ENCODE measurements at regions not wholly inside any gene's neighbourhood (a gene's known extent, or its start where the extent isn't known, plus 50 kb on each side); places are given as distances from the start of the nearest gene placed in this dataset.

DNA sequence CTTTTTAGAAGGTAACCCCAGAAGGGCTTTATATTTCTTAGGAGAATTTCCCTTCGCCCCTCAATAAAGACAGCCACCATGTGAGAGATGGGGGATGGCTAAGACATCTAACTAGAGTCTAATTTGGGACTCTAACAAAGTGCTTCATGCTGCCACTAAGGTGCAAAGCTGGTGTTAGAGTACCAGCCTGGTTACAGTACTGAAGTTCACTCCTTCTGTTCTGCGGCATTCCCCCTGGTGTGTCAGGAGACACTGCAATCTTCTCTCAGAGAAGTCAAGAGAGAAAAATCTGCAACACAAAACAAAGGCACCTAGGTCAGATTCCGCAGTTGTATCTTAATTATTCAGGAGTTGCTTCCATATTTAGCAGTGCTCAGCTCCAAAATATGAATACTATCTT, 603.0 kb upstream of the CADM1 start:
- ATAC-seq, result no peak
- Histone ChIP-seq H3K9me3 (ENCODE audit: control insufficient read depth, insufficient read depth, low read depth, low read length) (no peaks in the 10 kb centered on the region), H3K4me3 (ENCODE audit: low read depth in 2 of 2, low read length in 2 of 2) (no peak overlapping the region), H3K36me3 (ENCODE audit: control insufficient read depth, insufficient read depth, low read length) (no peaks in the 10 kb centered on the region), H3K27ac (ENCODE audit: low read length) (no peak overlapping the region), H3K27me3 (ENCODE audit: control insufficient read depth, insufficient read depth, low read length) (no peaks in the 10 kb centered on the region), H3K4me1 (ENCODE audit: control insufficient read depth, insufficient read depth, low read length) (no peaks in the 10 kb centered on the region)
- no TSS peak for BruUV-seq (replicated peaks)
- ChIA-PET CTCF (no interaction called here), POLR2A (no interaction called here)
- TF ChIP-seq, protein P1, sequence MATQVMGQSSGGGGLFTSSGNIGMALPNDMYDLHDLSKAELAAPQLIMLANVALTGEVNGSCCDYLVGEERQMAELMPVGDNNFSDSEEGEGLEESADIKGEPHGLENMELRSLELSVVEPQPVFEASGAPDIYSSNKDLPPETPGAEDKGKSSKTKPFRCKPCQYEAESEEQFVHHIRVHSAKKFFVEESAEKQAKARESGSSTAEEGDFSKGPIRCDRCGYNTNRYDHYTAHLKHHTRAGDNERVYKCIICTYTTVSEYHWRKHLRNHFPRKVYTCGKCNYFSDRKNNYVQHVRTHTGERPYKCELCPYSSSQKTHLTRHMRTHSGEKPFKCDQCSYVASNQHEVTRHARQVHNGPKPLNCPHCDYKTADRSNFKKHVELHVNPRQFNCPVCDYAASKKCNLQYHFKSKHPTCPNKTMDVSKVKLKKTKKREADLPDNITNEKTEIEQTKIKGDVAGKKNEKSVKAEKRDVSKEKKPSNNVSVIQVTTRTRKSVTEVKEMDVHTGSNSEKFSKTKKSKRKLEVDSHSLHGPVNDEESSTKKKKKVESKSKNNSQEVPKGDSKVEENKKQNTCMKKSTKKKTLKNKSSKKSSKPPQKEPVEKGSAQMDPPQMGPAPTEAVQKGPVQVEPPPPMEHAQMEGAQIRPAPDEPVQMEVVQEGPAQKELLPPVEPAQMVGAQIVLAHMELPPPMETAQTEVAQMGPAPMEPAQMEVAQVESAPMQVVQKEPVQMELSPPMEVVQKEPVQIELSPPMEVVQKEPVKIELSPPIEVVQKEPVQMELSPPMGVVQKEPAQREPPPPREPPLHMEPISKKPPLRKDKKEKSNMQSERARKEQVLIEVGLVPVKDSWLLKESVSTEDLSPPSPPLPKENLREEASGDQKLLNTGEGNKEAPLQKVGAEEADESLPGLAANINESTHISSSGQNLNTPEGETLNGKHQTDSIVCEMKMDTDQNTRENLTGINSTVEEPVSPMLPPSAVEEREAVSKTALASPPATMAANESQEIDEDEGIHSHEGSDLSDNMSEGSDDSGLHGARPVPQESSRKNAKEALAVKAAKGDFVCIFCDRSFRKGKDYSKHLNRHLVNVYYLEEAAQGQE (IDR thresholded peaks at IDR 0.05; ENCODE audit: insufficient read depth in 1 of 2, low read depth in 2 of 2, low read length in 1 of 2), result no peak
- TF ChIP-seq POLR2AphosphoS5 (IDR thresholded peaks at IDR 0.05; ENCODE audit: low read depth, low read length), result no peak
- TF ChIP-seq SIN3A (IDR thresholded peaks at IDR 0.05; ENCODE audit: borderline replicate concordance, insufficient read depth, low read depth, low read length), result no peak
- TF ChIP-seq TCF7L2 (IDR thresholded peaks at IDR 0.05; ENCODE audit: low read depth, low read length), result no peak
- TF ChIP-seq, protein P2, sequence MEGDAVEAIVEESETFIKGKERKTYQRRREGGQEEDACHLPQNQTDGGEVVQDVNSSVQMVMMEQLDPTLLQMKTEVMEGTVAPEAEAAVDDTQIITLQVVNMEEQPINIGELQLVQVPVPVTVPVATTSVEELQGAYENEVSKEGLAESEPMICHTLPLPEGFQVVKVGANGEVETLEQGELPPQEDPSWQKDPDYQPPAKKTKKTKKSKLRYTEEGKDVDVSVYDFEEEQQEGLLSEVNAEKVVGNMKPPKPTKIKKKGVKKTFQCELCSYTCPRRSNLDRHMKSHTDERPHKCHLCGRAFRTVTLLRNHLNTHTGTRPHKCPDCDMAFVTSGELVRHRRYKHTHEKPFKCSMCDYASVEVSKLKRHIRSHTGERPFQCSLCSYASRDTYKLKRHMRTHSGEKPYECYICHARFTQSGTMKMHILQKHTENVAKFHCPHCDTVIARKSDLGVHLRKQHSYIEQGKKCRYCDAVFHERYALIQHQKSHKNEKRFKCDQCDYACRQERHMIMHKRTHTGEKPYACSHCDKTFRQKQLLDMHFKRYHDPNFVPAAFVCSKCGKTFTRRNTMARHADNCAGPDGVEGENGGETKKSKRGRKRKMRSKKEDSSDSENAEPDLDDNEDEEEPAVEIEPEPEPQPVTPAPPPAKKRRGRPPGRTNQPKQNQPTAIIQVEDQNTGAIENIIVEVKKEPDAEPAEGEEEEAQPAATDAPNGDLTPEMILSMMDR (IDR thresholded peaks at IDR 0.05), result no peak
- intact Hi-C loops (cut with micrococcal nuclease; ENCODE audit: unreplicated experiment) (no loop called here), in situ Hi-C loops (cut with HindIII; ENCODE audit: low pct_unique_long_range_greater_than_20kb, low sequenced_read_pairs) (no loop called here)
- DNase-seq (ENCODE audit: low read depth, low spot score), result no peak

DNA sequence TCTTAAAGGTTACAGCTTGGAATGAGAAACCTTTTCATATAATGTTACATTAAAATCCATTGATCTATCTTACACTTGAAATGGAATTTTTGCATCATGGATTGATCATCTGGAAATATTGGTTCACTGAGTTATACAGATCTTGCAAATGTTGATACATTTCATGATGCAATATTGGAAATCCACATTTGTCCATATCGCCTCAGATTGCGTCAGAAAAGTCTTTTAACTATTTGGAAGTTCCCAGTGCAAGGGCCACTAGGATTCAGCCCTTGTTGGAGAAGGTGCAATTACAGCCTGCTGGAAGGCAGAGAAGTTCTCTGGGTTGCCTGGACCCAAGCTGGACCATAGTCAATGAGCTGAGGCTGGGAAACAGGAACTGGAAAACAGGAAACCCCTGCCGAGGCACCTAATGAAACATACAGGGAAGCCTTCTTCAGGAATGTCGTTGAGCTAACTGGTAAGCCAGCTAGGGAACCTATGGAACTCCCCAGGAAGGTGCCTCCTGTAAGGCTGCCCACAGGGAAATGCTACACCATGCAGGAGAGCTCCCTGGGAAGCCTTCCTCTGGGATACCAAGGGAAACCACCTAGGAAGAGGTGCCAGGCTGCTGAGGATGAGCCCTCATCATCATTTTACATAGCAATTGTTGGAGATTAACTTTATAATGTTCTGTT, 600.4 kb upstream of the CADM1 start:
- POLR2A ChIA-PET, result no interaction called here
- intact Hi-C loops (cut with micrococcal nuclease; ENCODE audit: unreplicated experiment) (no loop called here), in situ Hi-C loops (cut with HindIII; ENCODE audit: low pct_unique_long_range_greater_than_20kb, low sequenced_read_pairs) (no loop called here)
- TF ChIP-seq SIN3A (IDR thresholded peaks at IDR 0.05; ENCODE audit: borderline replicate concordance, insufficient read depth, low read depth, low read length) (no peak), POLR2AphosphoS5 (IDR thresholded peaks at IDR 0.05; ENCODE audit: low read depth, low read length) (no peak), TCF7L2 (IDR thresholded peaks at IDR 0.05; ENCODE audit: low read depth, low read length) (no peak)
- TF ChIP-seq, protein P2 (IDR thresholded peaks at IDR 0.05), result no peak
- TF ChIP-seq, protein P1 (IDR thresholded peaks at IDR 0.05; ENCODE audit: insufficient read depth in 1 of 2, low read depth in 2 of 2, low read length in 1 of 2), result no peak
- no TSS peak for BruUV-seq (replicated peaks)
- H3K36me3 ChIP-seq (ENCODE audit: control insufficient read depth, insufficient read depth, low read length), result no peaks in the 10 kb centered on the region
- no peak overlapping the region for H3K27ac ChIP-seq (ENCODE audit: low read length)
- DNase-seq (ENCODE audit: low read depth, low spot score) (no peak), ATAC-seq (no peak)
- no peaks in the 10 kb centered on the region for H3K9me3 ChIP-seq (ENCODE audit: control insufficient read depth, insufficient read depth, low read depth, low read length)
- H3K4me3 ChIP-seq (ENCODE audit: low read depth in 2 of 2, low read length in 2 of 2), result no peak overlapping the region
- CTCF ChIA-PET, result no interaction called here
- H3K4me1 ChIP-seq (ENCODE audit: control insufficient read depth, insufficient read depth, low read length), result no peaks in the 10 kb centered on the region
- no peaks in the 10 kb centered on the region for H3K27me3 ChIP-seq (ENCODE audit: control insufficient read depth, insufficient read depth, low read length)
